Stimulated activated CD8-positive, alpha-beta memory T cell treated with anti-CD3 and anti-CD28 coated beads, Interleukin-4, amount 100 ng/mL, for 48 hours (primary cell): ENCODE measurements at regions not wholly inside any gene's neighbourhood (a gene's known extent, or its start where the extent isn't known, plus 50 kb on each side); places are given as distances from the start of the nearest gene placed in this dataset.
A peak's percentile ranks its signal among the peaks of the same experiment; 100 is the strongest.
"Not testable (repeated sequence)": the region's sequence is repeated elsewhere in the genome, so short reads cannot be mapped to it uniquely, and the experiment has no call there.

Source experiments
- DNase-seq: peaks from one replicate; pipeline ENCODE4 v3.0.0-alpha.2; 2020

DNA sequence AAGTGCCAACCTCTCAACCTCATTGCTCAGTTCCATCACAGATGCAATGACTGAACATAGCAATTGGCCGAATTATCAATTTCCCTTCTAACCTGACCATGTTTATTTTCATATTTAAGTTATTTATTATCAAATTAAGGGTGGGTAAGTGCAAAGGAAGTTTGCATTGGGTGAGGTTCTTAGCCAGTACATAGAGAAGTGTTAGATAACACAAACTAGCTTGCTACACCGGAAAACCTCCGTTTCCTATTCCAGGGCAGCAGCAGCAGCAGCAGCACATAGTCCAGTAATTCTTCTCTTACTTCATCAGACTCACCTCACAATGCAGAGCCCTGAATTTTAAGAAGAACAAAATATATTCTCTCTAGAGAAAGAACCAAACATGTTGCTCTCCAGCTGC is 200.5 kb upstream of the OR4E1 start:
- DNase-seq = no peak

DNA sequence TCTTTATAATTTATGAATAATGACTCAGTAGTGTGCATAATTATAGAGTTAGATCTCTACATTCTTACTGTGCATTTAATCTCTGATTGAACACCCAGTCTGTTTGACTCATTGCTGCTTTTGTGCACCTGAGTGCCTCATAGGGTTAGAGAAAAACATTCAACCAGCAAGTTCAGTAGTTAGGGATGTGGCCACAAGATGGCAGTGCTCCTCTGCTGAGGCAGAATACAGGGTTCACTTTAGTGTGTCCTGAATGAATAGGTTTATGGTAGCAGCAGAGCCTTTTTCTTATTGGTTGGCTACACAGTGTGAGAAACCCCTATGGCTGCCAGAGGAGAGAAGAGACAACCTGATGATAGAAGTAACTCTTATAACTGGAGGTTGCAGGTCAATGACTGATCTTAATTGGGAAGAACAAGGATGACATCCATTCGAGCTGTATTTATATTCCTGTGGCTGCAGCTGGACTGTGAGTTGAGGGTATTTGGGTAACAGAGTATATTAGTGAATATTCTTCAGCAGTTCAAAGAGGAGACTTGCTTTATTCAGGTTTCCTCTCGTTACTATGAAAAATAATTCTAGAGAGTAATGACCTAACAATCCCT is 194.9 kb upstream of the OR4E1 start:
- DNase-seq = peak; percentile 85

DNA sequence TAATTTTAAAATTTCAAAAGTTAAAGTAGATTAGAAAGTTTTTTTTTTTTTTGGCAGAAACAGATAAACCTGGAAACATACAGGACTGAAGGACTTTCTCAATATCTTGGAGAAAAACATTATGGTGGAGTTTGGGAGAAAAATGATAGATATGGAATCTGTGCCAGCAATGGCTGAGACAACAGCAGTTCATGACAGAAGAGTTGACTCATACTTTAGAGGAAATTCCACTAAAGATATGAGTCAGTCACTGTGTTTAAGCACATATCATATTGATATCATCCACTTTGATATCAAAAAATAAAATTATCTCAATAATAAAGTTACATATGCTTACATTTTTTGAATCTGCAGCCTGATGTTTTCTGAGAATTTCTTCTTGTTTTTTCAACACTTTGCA is 193.9 kb upstream of the OR4E1 start:
- no peak for DNase-seq

DNA sequence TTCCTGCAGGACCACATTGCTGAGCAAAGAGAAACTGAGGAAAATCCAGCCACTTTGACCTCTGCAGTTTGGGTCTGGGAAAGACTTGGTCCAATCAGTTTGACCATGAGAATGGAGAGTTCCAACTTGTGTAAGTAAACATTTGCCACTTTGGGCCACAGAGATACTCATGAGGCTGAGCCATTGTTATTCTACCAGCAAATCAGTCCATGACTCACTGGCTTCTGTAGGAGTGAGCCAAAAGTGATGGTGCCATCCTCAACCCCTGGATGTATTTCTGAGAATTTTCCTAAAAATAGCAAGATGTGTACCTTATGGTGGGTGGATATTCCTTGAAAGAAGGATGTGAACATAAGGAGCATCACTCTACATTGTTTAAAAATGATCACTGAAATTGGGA is 192.9 kb upstream of the OR4E1 start:
- DNase-seq = no peak

DNA sequence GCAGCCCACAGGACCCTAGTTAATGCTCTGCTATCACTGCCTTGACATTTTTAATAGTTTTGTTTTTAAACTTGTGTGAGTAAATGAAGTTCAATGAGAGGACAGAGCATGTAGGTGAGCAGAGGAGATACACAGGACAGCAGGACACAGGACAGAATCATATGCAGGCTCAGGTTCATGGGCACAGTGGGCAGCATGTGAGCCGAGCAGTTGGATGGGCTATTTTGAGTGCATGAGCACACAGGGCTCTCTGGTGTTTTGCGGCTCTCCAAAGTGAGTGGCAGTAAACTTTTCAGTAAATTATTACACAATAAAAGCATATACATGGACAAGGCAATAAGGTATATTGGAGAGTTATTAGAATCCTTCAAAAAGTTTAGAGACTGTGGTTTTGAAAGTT is 189.7 kb upstream of the OR4E1 start:
- DNase-seq = no peak

DNA sequence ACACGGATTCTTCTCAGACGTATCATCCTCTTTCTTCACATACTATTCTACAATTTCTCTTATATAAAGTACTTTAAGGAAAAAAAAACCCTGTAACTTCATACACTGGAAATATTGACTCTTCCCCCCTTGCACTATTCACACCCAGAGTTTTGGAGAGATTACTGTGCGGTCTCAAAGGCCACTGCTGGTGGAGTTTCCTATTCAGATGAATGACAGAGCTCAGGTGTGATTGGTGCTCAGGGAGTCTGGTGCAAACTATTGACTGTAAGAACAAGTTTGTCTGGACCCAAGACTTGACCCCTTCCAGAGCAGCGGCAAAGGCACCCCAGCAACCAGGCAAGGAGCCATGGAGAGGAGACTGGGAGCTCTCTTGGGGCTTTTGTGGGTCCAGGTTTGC is 187.5 kb upstream of the OR4E1 start:
- DNase-seq = no peak

DNA sequence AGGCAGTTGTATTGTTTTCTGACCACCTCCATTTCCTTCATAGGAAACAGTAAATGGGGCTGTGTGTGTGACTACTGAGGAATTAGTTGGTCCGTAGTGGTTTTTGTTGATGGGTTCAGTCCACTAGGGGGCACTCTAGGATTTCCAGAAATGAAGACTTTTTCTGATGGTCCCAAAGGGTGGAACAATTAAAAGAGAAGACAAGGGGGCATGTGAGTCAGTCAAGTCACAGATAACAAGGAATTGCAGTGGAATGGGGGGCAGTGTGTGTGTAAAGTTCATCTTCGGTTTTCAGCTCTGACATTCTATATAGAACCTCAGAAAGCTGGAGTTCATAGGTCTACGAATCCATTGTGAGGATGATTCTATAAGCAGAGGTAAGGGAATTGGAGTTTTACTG is 186.6 kb upstream of the OR4E1 start:
- DNase-seq = peak; percentile 52

DNA sequence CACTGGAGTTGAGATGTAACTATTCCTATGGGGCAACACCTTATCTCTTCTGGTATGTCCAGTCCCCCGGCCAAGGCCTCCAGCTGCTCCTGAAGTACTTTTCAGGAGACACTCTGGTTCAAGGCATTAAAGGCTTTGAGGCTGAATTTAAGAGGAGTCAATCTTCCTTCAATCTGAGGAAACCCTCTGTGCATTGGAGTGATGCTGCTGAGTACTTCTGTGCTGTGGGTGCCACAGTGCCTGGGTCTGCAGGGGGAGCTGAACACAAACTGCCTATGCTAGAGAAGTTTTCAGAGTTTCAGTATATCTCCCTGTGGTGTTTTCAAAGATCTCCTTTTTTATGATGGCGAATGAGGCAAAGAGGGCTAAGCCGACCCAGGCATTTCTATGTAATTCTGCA is 179.2 kb upstream of the OR4E1 start:
- no peak for DNase-seq

DNA sequence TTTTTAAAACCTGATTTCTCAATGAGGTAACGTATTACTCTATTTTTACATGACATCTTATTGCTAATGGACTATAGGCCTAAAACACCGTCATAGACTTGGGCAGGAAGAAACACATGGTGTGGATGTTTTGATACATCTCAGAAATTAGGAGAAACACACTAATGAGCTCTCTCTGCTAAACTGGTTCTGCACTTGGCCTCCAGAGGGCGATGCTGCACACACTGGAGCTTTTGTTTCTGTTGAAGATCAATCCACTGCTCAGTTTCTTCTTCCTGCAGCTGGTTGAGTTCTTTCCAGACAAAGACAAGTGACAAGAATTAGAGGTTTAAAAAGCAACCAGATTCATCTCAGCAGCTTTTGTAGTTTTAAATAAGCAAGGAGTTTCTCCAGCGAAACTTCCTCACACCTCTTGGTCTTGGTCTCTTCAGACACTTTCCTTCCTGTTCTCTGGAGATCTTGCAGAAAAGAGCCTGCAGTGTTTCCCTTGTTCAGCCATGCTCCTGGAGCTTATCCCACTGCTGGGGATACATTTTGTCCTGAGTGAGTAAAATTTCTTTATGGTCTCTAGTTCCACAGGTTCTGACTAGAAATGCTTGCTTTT is 178.5 kb upstream of the OR4E1 start:
- peak; percentile 76 for DNase-seq

DNA sequence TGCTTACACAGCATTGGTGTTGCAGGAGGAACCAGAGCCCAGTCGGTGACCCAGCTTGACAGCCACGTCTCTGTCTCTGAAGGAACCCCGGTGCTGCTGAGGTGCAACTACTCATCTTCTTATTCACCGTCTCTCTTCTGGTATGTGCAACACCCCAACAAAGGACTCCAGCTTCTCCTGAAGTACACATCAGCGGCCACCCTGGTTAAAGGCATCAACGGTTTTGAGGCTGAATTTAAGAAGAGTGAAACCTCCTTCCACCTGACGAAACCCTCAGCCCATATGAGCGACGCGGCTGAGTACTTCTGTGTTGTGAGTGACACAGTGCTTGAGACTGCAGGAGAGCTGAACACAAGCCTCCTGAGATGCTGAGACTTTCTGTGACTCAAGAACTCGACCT is 173.3 kb upstream of the OR4E1 start:
- not testable (repeated sequence) for DNase-seq

DNA sequence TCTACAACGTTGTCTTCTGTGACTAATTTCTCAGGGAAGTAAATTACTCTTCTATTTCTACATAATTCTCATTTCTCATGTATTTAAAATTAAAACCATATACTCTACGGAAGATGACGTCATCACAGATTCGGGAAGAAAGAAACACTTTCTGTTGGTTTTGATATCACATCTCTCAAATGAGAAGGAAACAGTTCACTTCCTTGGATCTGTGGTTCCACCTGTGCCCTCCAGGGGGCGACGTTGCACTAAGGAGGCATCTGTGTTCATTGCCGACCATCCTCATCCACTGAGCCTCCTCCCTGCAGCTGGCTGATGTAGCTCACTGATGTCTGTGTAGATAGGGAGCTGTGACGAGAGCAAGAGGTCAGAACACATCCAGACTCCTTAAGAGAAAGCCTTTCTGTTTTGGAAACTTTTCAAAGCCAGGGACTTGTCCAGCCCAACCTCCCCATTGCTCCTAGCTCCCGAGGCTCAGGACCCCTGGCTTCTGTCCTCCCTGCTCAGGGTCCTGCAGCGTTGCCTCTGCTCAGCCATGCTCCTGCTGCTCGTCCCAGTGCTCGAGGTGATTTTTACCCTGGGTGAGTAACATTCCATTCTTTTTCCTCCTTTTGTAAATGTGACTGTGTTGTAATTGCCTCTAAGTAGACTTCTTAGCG is 172.7 kb upstream of the OR4E1 start:
- DNase-seq = peak; percentile 83

DNA sequence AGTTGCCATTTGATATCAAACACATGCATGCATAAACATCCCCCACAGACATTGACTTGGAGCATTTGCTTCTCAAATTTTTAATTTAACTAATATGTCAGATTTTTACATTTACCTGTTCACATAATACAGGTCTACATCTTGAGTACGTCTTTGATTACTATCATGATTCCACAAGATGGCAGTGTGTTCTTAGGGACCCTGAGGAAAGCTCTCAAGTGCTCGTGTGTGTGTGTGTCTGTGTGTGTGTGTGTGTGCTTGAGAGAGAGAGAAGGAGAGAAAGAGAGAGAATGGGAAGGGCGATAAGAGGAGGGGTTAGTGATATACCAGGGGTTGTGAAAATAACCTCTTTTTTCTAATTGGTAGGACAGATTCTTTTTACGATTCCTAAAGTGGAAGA is 167.1 kb upstream of the OR4E1 start:
- DNase-seq = no peak

DNA sequence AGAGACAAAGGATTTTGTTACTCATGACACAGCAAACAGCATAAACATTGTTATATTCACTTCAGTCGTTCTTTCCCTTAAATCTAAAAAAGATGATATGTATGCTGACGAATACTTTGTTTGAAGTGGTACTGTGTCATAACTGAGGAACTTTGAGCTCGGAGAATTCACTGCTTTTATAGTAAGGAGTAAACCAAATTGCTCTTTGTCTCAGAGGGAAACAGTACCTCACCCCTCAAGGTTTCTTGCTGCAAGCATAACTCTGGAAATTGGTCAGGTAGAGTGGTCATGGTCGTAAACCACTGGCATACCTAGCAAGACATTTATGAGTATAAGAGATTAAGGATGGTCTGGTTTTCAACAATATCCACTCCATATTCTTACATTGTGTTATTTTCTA is 160.2 kb upstream of the OR4E1 start:
- DNase-seq = no peak

DNA sequence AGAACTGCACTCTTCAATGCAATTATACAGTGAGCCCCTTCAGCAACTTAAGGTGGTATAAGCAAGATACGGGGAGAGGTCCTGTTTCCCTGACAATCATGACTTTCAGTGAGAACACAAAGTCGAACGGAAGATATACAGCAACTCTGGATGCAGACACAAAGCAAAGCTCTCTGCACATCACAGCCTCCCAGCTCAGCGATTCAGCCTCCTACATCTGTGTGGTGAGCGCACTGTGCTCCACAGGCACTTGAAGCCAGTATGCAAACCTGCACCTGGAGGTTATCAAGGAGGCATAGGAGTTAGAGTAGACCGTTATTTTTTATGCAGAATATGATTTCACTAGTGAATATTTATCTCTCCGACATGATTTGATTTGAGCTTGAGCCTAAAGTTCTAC is 152.2 kb upstream of the OR4E1 start:
- no peak for DNase-seq

DNA sequence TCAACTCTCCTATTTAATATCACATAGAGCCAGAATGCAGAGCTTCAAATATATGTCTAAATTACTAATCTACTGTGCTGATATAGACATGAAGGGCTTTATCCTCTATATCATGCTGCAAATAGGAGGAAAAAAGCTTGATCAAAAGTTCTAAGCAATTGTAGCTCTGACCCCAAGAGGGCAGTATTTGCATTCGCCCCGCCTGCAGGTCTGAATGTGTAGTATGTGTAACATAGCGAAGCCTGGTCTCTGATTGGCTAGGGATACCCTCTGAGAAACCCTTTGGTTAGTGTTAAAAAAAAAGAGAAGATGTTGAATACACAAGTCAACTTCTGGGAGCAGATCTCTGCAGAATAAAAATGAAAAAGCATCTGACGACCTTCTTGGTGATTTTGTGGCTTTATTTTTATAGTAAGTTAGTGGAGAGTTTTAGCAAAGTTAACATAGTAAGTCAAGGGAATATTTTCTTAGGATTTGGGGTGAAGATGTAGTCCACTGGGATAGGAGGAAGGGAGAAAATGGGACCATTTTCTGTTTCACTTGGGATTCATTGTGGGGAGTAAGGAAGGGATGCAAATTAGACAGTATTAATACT is 151.6 kb upstream of the OR4E1 start:
- peak; percentile 58 for DNase-seq

DNA sequence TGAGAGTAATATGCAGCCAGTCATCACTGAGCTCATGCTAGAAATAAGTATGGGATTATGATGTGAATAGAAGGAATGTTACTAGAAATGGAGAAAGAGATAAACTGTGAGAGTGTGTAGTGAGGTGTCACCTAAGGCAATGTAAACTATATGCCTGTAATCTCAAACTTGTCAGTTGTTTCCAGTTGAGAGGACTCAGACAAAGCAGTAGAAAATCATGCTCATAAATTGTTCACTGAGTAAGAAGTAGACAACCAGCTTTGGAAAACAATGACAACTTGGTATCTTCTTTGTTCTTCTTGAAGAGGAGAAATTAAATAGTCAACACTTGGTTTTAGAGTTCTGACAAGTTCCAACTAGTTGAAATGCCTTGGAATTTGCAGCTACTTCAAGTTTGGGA is 148.5 kb upstream of the OR4E1 start:
- no peak for DNase-seq

DNA sequence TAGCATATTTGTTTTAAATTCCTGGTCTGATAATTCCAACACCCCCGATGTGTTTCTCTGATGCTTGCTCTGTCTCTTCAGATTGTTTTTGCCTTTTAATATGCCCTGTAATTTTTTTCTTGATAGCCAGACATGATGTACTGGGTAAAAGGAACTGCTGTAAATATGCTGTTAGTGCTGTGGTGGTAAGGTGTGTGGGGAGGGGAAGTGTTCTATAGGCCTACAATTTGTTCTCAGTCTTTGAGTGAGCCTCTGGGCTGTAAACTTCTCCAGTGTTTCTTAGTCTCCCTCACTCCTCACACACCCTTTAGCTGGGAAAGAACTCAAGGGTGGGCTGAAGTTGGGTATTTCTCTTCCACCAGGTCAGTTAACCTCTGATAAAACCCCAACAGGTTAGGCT is 147.0 kb upstream of the OR4E1 start:
- no peak for DNase-seq

DNA sequence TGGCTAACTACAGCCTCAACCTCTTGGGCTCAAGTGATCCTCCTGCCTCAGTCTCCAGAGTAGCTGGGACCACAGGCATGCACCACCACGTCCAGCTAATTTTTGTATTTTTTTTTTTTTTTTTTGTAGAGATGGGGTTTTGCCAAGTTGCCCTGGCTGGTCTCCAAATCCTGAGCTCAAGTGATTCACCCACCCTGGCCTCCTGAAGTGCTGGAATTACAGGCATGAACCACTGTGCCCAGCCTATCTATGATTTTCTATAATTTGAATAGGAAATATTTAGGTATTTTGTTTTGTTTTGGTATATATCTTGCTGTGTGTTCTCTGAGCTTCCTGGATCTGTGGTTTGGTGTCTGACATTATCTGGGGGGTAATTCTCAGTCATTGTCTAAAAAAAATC is 146.3 kb upstream of the OR4E1 start:
- DNase-seq = not testable (repeated sequence)

DNA sequence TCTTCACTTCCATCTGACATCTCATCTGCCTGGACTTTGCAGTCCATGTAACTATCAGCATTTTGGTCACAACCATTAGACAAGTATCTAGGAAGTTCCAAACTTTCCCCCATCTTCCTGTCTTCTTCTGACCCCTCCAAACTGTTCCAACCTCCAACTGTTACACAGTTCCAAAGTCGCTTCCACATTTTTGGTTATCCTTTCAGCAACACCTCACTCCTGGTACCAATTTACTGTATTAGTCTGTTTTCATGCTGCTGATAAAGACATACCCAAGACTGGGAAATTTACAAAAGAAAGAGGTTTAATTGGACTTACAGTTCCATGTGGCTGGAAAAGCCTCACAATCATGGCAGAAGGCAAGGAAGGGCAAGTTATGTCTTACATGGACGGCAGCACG is 143.4 kb upstream of the OR4E1 start:
- DNase-seq = not testable (repeated sequence)

DNA sequence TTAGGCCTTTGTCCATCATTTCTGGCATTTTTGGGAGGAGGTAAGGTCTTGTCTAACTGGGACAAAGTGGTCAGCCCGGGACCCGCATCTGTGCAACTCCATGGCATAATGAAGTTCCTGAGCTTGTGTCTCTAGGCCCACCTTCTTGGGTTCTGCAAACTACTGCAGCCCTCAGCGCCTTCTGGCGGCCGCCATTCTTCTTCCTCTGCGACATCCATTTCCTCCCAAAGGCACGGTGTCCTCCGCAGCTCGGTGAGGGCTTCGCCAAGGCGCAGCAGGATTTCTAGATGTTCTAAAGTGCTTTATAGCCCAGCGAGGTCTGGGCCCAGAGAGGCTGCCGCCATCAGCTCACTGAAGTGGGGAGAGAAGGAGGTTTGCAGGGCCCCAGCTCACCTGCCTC is 134.4 kb upstream of the OR4E1 start:
- DNase-seq = no peak

DNA sequence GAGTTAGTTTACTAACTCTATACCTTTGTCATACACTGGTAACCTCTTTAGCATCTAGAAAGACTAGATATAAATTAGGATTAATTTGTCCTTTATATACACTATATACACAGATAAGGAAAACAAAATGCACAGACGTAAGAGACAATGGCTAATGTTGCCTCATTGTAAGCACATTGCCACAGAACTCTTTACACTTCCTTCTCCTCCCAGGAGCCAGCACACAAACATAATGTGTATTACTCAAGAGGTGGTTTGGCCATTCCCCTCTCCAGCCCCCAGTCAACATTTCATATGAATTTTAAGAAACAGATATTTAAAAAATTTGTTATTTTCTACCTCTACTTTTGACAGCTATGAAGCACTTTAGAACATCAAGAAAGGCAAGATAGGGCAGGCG is 131.4 kb upstream of the OR4E1 start:
- DNase-seq = no peak

DNA sequence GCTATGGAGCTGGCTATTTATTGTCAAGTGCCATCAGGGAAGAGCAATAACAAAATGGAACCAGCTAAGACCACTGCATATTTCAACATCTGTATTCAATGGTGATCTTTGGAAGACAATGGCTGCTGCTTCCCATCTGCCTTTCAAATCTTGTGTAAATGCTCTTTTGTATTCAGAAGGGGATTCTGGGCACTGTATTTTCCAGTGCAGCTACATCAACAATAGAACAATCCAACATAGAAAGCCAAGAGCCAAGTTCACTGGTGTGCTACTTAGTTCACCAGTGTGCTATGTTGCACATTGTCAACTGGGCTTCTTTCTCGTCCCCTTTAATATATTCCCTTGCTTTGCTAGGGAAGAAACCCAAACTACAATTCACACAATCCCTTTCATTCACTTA is 128.8 kb upstream of the OR4E1 start:
- no peak for DNase-seq

DNA sequence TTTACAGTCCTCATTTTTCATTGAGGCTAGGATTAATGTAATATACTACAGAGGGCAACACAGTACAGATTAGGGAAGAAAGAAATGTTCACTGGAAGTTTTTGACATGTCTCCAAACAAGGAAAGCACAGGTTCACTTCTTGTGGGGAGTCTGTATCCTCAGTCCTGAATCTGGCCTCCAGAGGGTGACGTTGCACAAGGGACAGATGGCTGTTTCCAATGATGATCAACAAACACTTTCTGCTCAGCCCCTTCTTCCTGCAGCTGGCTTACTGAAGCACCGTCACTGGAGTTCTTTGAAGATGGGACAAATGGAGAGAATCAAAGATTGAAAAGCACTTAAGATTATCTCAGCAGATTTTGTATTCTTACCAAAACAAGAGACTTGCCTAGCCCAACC is 123.3 kb upstream of the OR4E1 start:
- DNase-seq = no peak

DNA sequence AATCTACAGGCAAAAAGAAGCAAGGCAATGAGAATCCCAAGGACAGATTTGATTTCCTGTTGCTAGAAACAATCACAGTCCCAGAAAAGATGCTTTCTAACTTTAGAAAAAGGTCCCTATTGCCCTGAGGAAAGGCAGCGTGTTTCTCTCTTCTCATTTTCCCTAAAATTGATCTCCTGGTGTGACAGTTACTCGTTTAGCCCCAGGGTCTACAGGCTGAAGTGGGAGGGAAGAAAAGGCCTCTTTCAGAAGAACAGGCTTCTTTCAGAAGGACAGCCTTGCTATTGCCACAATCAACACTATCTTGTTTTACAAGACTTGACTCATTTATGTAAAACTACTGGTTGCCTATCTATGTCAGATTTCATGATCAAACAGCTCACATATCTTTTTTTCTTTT is 121.8 kb upstream of the OR4E1 start:
- DNase-seq = no peak

DNA sequence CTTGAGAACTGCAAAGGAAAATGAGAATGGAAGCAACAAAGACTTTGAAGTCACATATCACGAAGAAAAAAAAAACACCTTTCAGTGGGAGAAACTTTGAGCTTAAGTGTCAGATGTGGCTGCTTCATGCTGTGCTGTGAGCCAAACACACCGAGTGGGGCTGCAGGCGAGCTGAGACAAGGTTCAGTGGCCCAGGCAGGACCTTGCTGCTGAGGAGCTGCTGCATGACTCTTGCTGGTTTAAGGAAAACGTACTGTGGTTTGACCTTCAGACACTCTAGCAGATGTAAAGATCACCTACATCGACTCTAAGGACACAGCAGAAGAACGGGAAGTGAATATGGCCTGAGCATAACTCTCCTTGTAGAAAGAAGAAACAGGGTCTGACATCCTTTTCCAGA is 118.1 kb upstream of the OR4E1 start:
- no peak for DNase-seq
